Muscle of leg (tissue), 3 donors: ENCODE measurements at regions not wholly inside any gene's neighbourhood (a gene's known extent, or its start where the extent isn't known, plus 50 kb on each side); places are given as distances from the start of the nearest gene placed in this dataset.

Experiments
- DNase-seq: peaks from one replicate; pipeline ENCODE4 v3.0.0; 2013
- H3K27ac ChIP-seq: one replicate; pipeline ENCODE4 v1.5.1; 2013; ENCODE audit warnings: mild to moderate bottlenecking, low read length, control low read depth
- H3K27me3 ChIP-seq: one replicate; pipeline ENCODE4 v1.6.1; 2013; ENCODE audit warnings: low read length; ENCODE audit not compliant: control insufficient read depth, insufficient read depth
- H3K36me3 ChIP-seq: one replicate; pipeline ENCODE4 v1.6.1; 2013; ENCODE audit warnings: low read length; ENCODE audit not compliant: control insufficient read depth, insufficient read depth
- H3K4me1 ChIP-seq: one replicate; pipeline ENCODE4 v1.6.1; 2013; ENCODE audit warnings: low read length; ENCODE audit not compliant: control insufficient read depth, insufficient read depth
- H3K4me3 ChIP-seq: one replicate; pipeline ENCODE4 v1.5.1; 2013; ENCODE audit warnings: low read length, control low read depth
- H3K9me3 ChIP-seq: replicated peaks from 2 replicates; pipeline ENCODE4 v1.6.1; 2013; ENCODE audit warnings: low read depth, low read length; ENCODE audit not compliant: control insufficient read depth
- WGBS: methylation state at CpG from one replicate; pipeline ENCODE4 v1.1.5; 2013; ENCODE audit warnings: missing lambda C conversion rate; ENCODE audit not compliant: insufficient coverage; 5-methylcytosine and 5-hydroxymethylcytosine counted together

DNA sequence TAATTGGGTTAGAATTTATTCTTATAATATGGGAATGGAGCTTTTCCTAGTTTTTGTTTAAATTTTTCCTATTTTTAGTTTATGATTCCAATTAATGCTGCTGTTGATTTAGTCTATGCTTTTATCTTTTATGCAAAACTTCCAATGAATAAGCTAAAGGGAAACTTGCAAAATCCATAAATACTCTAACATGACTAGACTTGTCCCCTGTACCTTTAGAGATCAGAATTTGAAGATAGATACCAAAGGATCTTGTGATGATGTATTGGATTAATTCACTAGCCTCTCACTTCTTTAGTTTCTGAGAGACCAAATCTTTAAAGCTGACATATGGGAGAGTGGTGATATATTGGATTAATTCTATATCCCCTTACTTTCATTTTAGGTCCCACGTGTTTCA, 306.6 kb upstream of the PRMT6 start:
- Histone ChIP-seq H3K27ac (no peak overlapping the region), H3K9me3 (no peaks in the 10 kb centered on the region), H3K4me1 (no peaks in the 10 kb centered on the region), H3K4me3 (no peak overlapping the region), H3K36me3 (no peaks in the 10 kb centered on the region), H3K27me3 (no peaks in the 10 kb centered on the region)
- DNase-seq = no peak
- no CpG with 5 or more reads among the region's 1 CpG for WGBS

DNA sequence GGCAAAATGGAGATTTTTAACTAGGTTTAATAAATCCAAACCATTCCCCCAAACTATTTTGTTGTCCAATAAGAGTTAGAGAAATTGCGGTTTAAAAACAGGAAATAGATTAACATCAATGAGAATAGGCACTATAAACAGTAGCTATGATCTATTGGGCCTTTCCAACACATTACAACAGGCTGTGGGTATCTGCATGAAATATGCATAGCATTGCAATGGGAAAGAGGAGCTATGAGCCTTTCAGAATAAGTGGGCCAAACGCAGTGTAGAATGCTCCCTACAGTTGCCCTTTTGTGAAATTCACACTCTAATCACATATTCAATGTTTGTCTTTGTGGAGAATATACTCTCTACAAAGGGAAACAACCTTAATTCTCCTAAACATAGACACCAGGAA, 305.5 kb upstream of the PRMT6 start:
- H3K27ac ChIP-seq = no peak overlapping the region
- WGBS = no CpG with 5 or more reads among the region's 2 CpGs

DNA sequence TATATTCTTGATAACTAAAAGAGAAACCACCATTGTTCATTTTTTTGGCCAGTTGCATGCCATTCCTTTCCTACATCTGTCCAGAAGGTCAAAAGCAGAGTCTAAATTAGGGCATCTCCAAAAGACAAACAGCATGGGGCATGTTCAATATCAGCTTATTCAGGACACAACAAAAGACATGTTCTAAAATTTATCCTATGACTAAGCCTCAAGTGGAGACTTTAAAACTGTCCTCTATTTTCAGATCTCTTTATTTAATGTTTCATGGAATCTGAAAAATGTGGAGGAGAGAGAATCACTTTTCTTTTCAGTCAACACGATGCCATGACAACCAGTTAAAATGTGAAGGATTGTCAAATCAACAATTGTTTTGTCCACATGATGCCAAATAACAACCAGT, 303.4 kb upstream of the PRMT6 start:
- Histone ChIP-seq H3K36me3 (no peaks in the 10 kb centered on the region), H3K27me3 (no peaks in the 10 kb centered on the region), H3K4me1 (no peaks in the 10 kb centered on the region), H3K9me3 (no peaks in the 10 kb centered on the region), H3K27ac (no peak overlapping the region), H3K4me3 (no peak overlapping the region)
- DNase-seq = no peak
- no CpG with 5 or more reads among the region's 1 CpG for WGBS

More for the DNA sequence above, 305.5 kb upstream of the PRMT6 start:
- H3K4me3 ChIP-seq = no peak overlapping the region
- no peaks in the 10 kb centered on the region for H3K4me1 ChIP-seq
- no peak for DNase-seq
- H3K9me3 ChIP-seq = no peaks in the 10 kb centered on the region
- no peaks in the 10 kb centered on the region for H3K36me3 ChIP-seq
- no peaks in the 10 kb centered on the region for H3K27me3 ChIP-seq

DNA sequence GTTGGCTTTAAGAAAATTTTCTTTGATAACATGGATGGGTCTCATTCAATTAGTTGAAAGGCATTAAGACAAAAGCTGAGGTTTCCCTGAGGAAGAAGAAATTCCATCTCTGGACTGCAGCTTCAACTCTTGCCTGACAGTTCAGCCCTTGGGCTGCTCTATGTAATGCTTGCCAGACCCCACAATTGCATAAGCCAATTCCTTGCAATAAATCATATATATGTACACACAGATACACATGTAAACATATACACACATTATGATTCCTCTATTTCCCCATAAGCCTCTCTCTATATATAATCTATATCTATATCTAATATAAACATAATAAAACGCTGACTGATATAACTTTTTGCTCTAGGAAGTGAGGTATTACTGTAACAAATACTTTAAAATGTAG, 301.5 kb upstream of the PRMT6 start:
- H3K27ac ChIP-seq = no peak overlapping the region
- no peaks in the 10 kb centered on the region for H3K27me3 ChIP-seq
- WGBS = no CpG with 5 or more reads among the region's 1 CpG
- DNase-seq = no peak
- no peaks in the 10 kb centered on the region for H3K36me3 ChIP-seq
- H3K9me3 ChIP-seq = no peaks in the 10 kb centered on the region
- H3K4me1 ChIP-seq = no peaks in the 10 kb centered on the region
- no peak overlapping the region for H3K4me3 ChIP-seq

DNA sequence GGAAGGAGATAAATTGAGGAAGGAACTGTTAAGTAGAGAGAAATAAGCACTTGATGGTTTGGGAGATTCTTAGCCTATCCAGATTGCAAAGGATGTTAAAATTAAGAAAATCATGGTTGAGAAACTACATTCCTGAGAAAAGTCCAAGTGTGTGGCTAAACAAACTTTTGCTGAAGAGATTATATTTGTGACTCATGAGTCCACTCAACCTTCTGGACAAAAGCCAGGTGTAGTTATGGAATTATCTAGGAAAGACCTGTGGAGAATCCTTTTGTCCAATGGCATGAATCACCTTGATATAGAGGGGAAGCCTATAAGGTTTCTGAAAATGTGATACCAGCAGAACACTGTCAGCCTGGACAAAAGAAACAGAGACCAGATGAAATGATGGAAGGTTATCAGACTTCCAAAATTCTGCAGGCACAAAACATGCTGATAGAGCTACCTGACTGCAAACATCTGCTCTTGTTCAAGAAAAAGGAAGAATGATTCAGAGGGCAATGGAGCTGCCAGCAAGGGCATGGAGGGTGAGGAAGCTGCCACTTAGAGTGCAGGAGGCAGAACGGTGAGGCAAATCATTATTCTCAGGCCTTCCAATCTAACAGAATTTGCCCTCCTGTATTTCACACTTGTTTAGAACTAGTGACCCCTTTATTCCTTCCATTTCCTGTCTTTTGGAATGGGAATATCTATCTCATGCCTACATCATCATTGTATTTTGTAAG, 300.6 kb upstream of the PRMT6 start:
- no peak overlapping the region for H3K27ac ChIP-seq
- no peaks in the 10 kb centered on the region for H3K9me3 ChIP-seq
- WGBS = no CpG with 5 or more reads among the region's 1 CpG
- no peak overlapping the region for H3K4me3 ChIP-seq
- H3K27me3 ChIP-seq = no peaks in the 10 kb centered on the region
- H3K36me3 ChIP-seq = no peaks in the 10 kb centered on the region
- DNase-seq = no peak
- H3K4me1 ChIP-seq = no peaks in the 10 kb centered on the region

DNA sequence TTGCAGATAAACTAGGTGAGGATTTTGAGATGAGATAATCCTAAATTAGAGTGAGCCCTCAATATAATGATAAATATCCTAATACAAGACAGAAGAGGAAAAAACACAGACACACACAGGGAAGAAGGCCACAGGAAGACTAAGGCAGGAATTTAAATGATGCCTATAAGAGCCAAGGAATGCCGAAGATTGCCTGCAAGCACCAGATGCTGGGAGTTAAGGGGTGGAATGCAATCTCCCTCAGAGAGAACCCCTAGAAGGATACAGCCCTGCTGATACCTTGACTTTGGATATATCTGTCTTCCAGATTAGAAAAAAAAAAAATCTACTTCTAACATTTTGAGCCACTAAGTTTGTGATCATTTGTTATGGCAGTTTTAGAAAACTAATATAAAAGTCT, 299.7 kb upstream of the PRMT6 start:
- Histone ChIP-seq H3K27ac (no peak overlapping the region), H3K27me3 (no peaks in the 10 kb centered on the region), H3K9me3 (no peaks in the 10 kb centered on the region), H3K4me1 (no peaks in the 10 kb centered on the region), H3K4me3 (no peak overlapping the region), H3K36me3 (no peaks in the 10 kb centered on the region)
- no peak for DNase-seq
- no CpG with 5 or more reads among the region's 1 CpG for WGBS

DNA sequence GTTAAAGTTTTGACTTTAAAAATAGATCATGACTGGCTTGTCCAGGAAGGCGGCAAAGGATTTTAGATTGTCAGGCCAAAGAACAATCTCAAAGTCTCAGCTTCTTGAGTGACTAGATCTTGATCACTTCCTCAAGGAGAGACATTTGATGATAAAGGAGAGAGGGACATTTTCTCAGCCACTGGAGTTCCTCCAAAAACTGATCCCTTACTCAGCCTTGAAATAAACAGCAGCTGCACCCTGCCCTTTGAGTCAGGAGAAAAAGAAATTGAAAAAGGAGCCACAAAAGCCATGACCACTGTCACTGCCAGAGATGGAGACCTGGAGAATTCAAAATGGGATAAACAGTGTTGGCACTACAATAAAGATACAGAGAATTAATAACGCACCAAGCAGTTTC, 288.4 kb upstream of the PRMT6 start:
- no peaks in the 10 kb centered on the region for H3K36me3 ChIP-seq
- H3K27me3 ChIP-seq = no peaks in the 10 kb centered on the region
- H3K9me3 ChIP-seq = no peaks in the 10 kb centered on the region
- no CpG with 5 or more reads among the region's 2 CpGs for WGBS
- no peak for DNase-seq
- no peaks in the 10 kb centered on the region for H3K4me1 ChIP-seq
- no peak overlapping the region for H3K27ac ChIP-seq
- H3K4me3 ChIP-seq = no peak overlapping the region

DNA sequence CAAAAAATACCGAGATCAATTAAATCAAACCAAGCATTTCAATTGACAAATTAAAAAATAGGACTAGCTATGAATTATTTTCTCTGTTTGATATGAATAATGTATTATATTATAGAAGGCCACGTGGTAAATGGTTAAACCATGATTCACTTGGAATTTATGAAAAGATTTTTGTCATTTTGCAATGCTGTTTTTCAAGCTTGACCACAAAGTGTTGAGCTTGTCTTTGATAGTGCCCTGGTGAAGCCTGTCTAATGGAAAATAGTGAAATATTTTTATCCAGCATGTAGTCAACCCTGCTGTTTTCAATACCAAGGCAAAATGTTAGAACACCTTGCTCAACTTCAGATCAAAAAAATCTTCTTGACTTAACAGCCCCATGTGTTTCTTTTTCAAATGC, 288.0 kb upstream of the PRMT6 start:
- Histone ChIP-seq H3K9me3 (peaks cover 3% of the 10 kb centered on the region), H3K4me1 (no peaks in the 10 kb centered on the region), H3K36me3 (no peaks in the 10 kb centered on the region), H3K27ac (no peak overlapping the region), H3K27me3 (no peaks in the 10 kb centered on the region), H3K4me3 (no peak overlapping the region)
- DNase-seq = no peak
- WGBS = no CpG with 5 or more reads among the region's 2 CpGs

DNA sequence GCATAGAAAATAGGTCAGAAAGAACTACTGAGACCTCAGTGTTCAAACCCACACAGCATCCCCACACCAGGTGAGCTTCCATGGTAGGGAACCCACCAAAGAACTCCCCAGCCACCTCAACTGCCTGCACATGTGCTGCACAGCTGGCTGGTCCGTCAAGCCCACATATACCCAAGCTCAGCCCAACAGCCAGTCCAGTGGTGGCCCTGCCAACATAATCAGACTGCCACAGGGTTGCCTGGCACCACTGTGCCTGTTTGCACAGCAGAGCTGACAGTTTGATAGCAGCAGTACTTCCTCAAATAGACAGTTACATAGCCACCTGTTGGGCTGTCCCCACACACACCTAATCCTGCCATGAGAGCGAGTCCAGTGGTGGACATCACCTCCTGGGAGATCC, 283.3 kb upstream of the PRMT6 start:
- DNase-seq = no peak
- WGBS = 75% methylated on average over 2 of the region's 2 CpGs

DNA sequence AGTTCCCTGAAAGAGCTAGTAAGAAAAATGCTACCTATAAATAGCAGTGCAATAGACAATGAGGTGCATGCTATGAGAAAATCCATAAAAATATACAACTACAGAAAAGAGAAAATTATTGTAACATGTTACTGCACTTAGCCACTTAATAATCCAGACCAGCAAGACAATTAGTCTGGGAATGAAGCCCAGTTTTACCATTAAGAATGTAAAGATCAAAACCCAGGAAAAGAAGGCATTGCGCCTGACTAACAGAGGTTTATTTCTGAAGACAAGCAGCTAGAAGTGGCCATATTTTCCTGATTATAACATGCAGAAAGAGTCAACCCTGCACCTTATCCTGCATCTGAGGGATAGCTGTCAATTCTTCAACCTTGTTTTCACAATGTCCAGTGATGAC, 276.4 kb upstream of the PRMT6 start:
- Histone ChIP-seq H3K4me1 (no peaks in the 10 kb centered on the region), H3K36me3 (no peaks in the 10 kb centered on the region), H3K9me3 (peaks cover 2% of the 10 kb centered on the region), H3K27ac (no peak overlapping the region), H3K27me3 (no peaks in the 10 kb centered on the region), H3K4me3 (no peak overlapping the region)
- DNase-seq = no peak
- no CpG with 5 or more reads among the region's 1 CpG for WGBS

More for the DNA sequence above, 283.3 kb upstream of the PRMT6 start:
- no peak overlapping the region for H3K4me3 ChIP-seq
- H3K4me1 ChIP-seq = no peaks in the 10 kb centered on the region
- no peaks in the 10 kb centered on the region for H3K36me3 ChIP-seq
- no peak overlapping the region for H3K27ac ChIP-seq
- H3K9me3 ChIP-seq = peaks cover 7% of the 10 kb centered on the region
- H3K27me3 ChIP-seq = no peaks in the 10 kb centered on the region
